RWPE2 (cell line): ENCODE measurements at regions not wholly inside any gene's neighbourhood (a gene's known extent, or its start where the extent isn't known, plus 50 kb on each side); places are given as distances from the start of the nearest gene placed in this dataset.
A peak's percentile ranks its signal among the peaks of the same experiment; 100 is the strongest.

ENCODE experiments used
- ATAC-seq: fragments of 200-7000 bp; cut with Tn5 transposase; 3 replicates; pipeline ENCODE4 v1.9.1; 2021; ENCODE audit warnings: low read depth
- DNase-seq: peaks from one replicate; pipeline ENCODE4 v3.0.0-alpha.2; 2020; ENCODE audit warnings: low spot score
- H3K27ac ChIP-seq: fragments of 450-650 bp; 2 replicates; pipeline ENCODE4 v1.5.1; 2017; ENCODE audit warnings: mild to moderate bottlenecking; ENCODE audit not compliant: poor library complexity, severe bottlenecking
- H3K27me3 ChIP-seq: fragments of 250-450 bp; sonication (Bioruptor Pico); 2 replicates; pipeline ENCODE4 v1.5.1; 2021; ENCODE audit warnings: mild to moderate bottlenecking, moderate library complexity; ENCODE audit not compliant: insufficient read depth, poor library complexity, severe bottlenecking
- H3K36me3 ChIP-seq: fragments of 250-450 bp; sonication (Bioruptor Pico); 2 replicates; pipeline ENCODE4 v1.5.1; 2020; ENCODE audit warnings: low read depth, mild to moderate bottlenecking, moderate library complexity
- H3K4me1 ChIP-seq: fragments of 250-450 bp; sonication (Bioruptor Pico); 2 replicates; pipeline ENCODE4 v1.5.1; 2021; ENCODE audit warnings: mild to moderate bottlenecking, moderate library complexity; ENCODE audit not compliant: insufficient read depth, poor library complexity, severe bottlenecking
- H3K4me3 ChIP-seq: fragments of 250-450 bp; sonication (Bioruptor Pico); 2 replicates; pipeline ENCODE4 v1.5.1; 2021; ENCODE audit warnings: mild to moderate bottlenecking, moderate library complexity; ENCODE audit not compliant: severe bottlenecking
- H3K9me3 ChIP-seq: fragments of 250-450 bp; sonication (Bioruptor Pico); 2 replicates; pipeline ENCODE4 v1.5.1; 2021; ENCODE audit warnings: mild to moderate bottlenecking, moderate library complexity; ENCODE audit not compliant: severe bottlenecking
- TF ChIP-seq, protein P1 (sequence below): fragments of 450-650 bp; IDR thresholded peaks from one replicate; pipeline ENCODE4 v1.5.1; 2017; ENCODE audit warnings: mild to moderate bottlenecking, moderate library complexity; ENCODE audit not compliant: poor library complexity, severe bottlenecking

DNA sequence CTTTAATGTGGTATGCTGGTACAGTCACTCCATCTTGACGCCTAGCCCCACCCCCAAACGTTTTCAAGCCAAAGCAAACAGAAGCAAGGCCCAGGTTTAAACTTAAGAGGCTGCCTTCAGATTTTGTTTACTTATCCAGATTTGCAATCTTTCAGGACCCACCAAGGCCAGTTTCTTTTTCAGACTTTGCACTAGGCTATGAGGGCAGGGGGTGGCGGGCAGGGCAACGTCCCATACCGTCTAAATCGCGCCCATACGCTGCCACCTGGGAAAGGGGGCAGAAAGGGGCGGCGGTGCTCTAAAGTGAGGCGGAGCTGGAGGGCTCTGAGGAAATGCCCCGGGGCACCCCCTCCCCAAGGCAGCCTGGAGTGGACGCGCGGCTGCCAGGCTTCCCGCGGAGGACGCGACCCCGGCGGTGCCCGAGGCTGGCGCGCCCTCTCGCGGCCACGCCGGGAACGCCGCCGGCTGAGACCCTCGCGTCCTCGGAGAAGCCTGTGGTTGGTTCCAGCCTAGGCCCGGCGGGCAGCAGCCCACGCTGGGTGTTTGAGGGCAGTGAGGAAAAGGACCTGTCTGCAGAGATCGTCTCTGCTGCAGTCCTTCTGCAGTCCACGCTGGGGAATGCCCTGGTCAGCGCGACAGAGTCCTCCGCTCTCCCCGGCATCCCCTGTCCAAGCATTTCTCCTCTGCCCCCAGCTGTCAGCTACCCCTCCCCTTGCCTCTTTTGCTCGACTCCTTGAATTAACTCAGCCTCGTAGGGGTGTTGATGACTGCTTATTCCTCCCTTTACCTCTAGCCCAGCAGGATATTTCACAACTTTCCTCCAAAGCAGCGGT, 93.7 kb upstream of the PRNP start:
- Histone ChIP-seq H3K4me3 (peak overlapping the region; percentile 15), H3K4me1 (no peaks in the 10 kb centered on the region), H3K27me3 (no peaks in the 10 kb centered on the region), H3K27ac (peak overlapping the region; percentile 26), H3K36me3 (no peaks in the 10 kb centered on the region), H3K9me3 (no peaks in the 10 kb centered on the region)
- DNase-seq (no peak), ATAC-seq (peak; percentile 90)
- TF ChIP-seq, protein P1, sequence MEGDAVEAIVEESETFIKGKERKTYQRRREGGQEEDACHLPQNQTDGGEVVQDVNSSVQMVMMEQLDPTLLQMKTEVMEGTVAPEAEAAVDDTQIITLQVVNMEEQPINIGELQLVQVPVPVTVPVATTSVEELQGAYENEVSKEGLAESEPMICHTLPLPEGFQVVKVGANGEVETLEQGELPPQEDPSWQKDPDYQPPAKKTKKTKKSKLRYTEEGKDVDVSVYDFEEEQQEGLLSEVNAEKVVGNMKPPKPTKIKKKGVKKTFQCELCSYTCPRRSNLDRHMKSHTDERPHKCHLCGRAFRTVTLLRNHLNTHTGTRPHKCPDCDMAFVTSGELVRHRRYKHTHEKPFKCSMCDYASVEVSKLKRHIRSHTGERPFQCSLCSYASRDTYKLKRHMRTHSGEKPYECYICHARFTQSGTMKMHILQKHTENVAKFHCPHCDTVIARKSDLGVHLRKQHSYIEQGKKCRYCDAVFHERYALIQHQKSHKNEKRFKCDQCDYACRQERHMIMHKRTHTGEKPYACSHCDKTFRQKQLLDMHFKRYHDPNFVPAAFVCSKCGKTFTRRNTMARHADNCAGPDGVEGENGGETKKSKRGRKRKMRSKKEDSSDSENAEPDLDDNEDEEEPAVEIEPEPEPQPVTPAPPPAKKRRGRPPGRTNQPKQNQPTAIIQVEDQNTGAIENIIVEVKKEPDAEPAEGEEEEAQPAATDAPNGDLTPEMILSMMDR = peak; percentile 99

GRCh38 chr20:4591975-4592315, 94.3 kb upstream of the PRNP start:
- no peak for DNase-seq
- TF ChIP-seq, protein P1 = no peak
- Histone ChIP-seq H3K4me3 (no peak overlapping the region), H3K27ac (peak overlapping the region; percentile 26), H3K4me1 (no peaks in the 10 kb centered on the region), H3K9me3 (no peaks in the 10 kb centered on the region), H3K27me3 (no peaks in the 10 kb centered on the region), H3K36me3 (no peaks in the 10 kb centered on the region)
- no peak for ATAC-seq

DNA sequence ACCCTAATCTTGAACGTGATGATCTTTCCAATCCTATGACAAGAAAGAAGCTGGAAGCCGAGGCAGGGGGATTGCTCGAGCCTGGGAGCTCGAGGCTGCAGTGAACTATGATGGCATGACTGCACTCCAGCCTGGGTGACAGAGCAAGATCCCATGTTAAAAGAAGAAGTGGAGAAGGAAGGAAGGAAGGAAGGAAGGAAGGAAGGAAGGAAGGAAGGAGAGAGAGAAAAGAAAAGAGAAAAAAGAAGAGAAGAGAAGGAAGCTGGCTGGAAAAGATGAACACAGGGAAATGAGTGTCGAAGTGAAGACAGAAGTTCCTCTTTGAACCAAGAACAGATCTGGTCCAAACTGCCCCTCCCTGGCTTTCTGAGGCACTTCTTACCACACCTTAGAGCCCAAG, 100.5 kb upstream of the PRNP start:
- Histone ChIP-seq H3K9me3 (no peaks in the 10 kb centered on the region), H3K4me1 (peaks cover 14% of the 10 kb centered on the region), H3K27ac (peak overlapping the region; percentile 77), H3K36me3 (no peaks in the 10 kb centered on the region), H3K27me3 (no peaks in the 10 kb centered on the region), H3K4me3 (no peak overlapping the region)
- DNase-seq (no peak), ATAC-seq (no peak)
- TF ChIP-seq, protein P1 = no peak

GRCh38 chr20:4585104-4585753, 101.0 kb upstream of the PRNP start:
- no peak overlapping the region for H3K4me3 ChIP-seq
- H3K27ac ChIP-seq = peak overlapping the region; percentile 77
- no peaks in the 10 kb centered on the region for H3K27me3 ChIP-seq
- DNase-seq (no peak), ATAC-seq (peak; percentile 82)
- H3K4me1 ChIP-seq = peaks cover 14% of the 10 kb centered on the region
- no peaks in the 10 kb centered on the region for H3K36me3 ChIP-seq
- TF ChIP-seq, protein P1 = no peak
- no peaks in the 10 kb centered on the region for H3K9me3 ChIP-seq

GRCh38 chr20:4584510-4584909, 101.7 kb upstream of the PRNP start:
- TF ChIP-seq, protein P1 = no peak
- no peak for DNase-seq
- Histone ChIP-seq H3K27ac (peak overlapping the region; percentile 77), H3K4me1 (peaks cover 14% of the 10 kb centered on the region), H3K27me3 (no peaks in the 10 kb centered on the region), H3K4me3 (no peak overlapping the region), H3K36me3 (no peaks in the 10 kb centered on the region), H3K9me3 (no peaks in the 10 kb centered on the region)
- ATAC-seq = peak; percentile 14; the same call in 1 of the 3 replicates
